ENCODE measurements at regions not wholly inside any gene's neighbourhood (a gene's known extent, or its start where the extent isn't known, plus 50 kb on each side); places are given as distances from the start of the nearest gene placed in this dataset.

GRCh38 chr9:99590840-99591239 lies 230.8 kb upstream of the NR4A3 start:
- no peak for DNase-seq (ENCODE audit: low read depth)

- no peak for DNase-seq (ENCODE audit: low read depth)
Measured at GRCh38 chr9:99591770-99592169, 229.9 kb upstream of the NR4A3 start.

- DNase-seq (ENCODE audit: low read depth): no peak
Measured at GRCh38 chr9:99592834-99593574, 228.7 kb upstream of the NR4A3 start.

- DNase-seq (ENCODE audit: low read depth): no peak
Measured at GRCh38 chr9:99593610-99594009, 228.1 kb upstream of the NR4A3 start.

- DNase-seq (ENCODE audit: low read depth): no peak
Measured at GRCh38 chr9:99594056-99594780, 227.5 kb upstream of the NR4A3 start.

GRCh38 chr9:99595796-99596195 lies 225.9 kb upstream of the NR4A3 start:
- DNase-seq (ENCODE audit: low read depth): no peak

- DNase-seq (ENCODE audit: low read depth): no peak
Measured at GRCh38 chr9:99601571-99602111, 220.0 kb upstream of the NR4A3 start.

- DNase-seq (ENCODE audit: low read depth): no peak
Measured at GRCh38 chr9:99602854-99603253, 218.8 kb upstream of the NR4A3 start.

GRCh38 chr9:99605016-99605743 lies 216.5 kb upstream of the NR4A3 start:
- no peak for DNase-seq (ENCODE audit: low read depth)

- DNase-seq (ENCODE audit: low read depth): no peak
Measured at GRCh38 chr9:99606296-99606695, 215.4 kb upstream of the NR4A3 start.

GRCh38 chr9:99606957-99607356 lies 214.7 kb upstream of the NR4A3 start:
- no peak for DNase-seq (ENCODE audit: low read depth)

- no peak for DNase-seq (ENCODE audit: low read depth)
Measured at GRCh38 chr9:99607842-99608448, 213.7 kb upstream of the NR4A3 start.

- DNase-seq (ENCODE audit: low read depth): no peak
Measured at GRCh38 chr9:99614341-99614740, 207.3 kb upstream of the NR4A3 start.

GRCh38 chr9:99621040-99621439 lies 200.6 kb upstream of the NR4A3 start:
- no peak for DNase-seq (ENCODE audit: low read depth)

GRCh38 chr9:99622679-99623078 lies 199.0 kb upstream of the NR4A3 start:
- no peak for DNase-seq (ENCODE audit: low read depth)

- DNase-seq (ENCODE audit: low read depth): no peak
Measured at GRCh38 chr9:99623780-99624364, 197.8 kb upstream of the NR4A3 start.

- DNase-seq (ENCODE audit: low read depth): no peak
Measured at GRCh38 chr9:99624499-99625233, 197.0 kb upstream of the NR4A3 start.

- no peak for DNase-seq (ENCODE audit: low read depth)
Measured at GRCh38 chr9:99626426-99626825, 195.3 kb upstream of the NR4A3 start.

GRCh38 chr9:99628285-99628684 lies 193.4 kb upstream of the NR4A3 start:
- no peak for DNase-seq (ENCODE audit: low read depth)

- DNase-seq (ENCODE audit: low read depth): no peak
Measured at GRCh38 chr9:99628849-99629620, 192.7 kb upstream of the NR4A3 start.
